DMS153 treated with DMSO at 0.1 percent for 48 hours (cell line): ENCODE measurements at regions not wholly inside any gene's neighbourhood (a gene's known extent, or its start where the extent isn't known, plus 50 kb on each side); places are given as distances from the start of the nearest gene placed in this dataset.
A peak's percentile ranks its signal among the peaks of the same experiment; 100 is the strongest.

Source experiments
- DNase-seq: peaks from one replicate; lab custom pipeline; 2025; ENCODE audit not compliant: unreplicated experiment; lab: John Stamatoyannopoulos, UW

DNA sequence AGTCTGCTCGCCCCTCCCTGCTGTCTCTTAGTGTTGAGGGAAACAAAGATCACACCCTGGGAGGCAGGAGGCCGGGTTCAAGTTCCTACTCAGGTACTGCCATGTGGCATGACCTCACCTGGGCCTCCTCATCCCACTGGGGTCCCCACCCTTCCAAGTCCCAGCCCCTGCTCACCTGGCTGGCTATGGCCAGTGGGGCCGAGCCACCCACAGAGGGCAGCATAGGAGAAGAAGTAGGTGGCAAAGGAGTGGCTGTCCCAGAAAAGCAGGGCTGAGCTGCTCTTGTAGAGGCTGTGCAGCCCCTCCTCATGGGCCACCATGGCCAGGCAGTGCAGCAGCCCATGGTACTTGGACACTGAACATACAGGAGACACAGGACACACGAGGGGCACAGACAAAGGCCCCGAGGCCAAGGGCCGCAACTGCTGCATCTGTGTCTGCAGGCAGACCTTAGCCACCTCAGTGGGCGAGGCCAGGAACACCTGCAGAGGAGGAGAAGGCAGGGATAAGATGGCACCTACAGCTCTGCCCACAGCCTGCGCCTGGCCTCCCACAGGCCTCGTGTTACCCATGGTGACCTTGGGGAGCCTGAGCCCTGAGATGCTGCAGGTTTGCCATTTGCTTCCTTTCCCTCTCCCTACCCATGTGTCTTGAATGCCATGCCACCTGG lies 50.6 kb upstream of the MPEG1 start:
- DNase-seq = peak; percentile 26
